GM13977 (cell line): ENCODE measurements at regions not wholly inside any gene's neighbourhood (a gene's known extent, or its start where the extent isn't known, plus 50 kb on each side); places are given as distances from the start of the nearest gene placed in this dataset.

Experiments used
- DNase-seq: peaks from one replicate; pipeline ENCODE4 v3.0.0; 2012; ENCODE audit warnings: low spot score
- in situ Hi-C: fragments of 300-500 bp; cut with MboI; formaldehyde crosslinking; loops from one replicate; pipeline ENCODE4 v1.12.0; 2022; ENCODE audit warnings: low sequenced_read_pairs, low pct_unique_long_range_greater_than_20kb, mixed read lengths, inconsistent platforms; ENCODE audit not compliant: unreplicated experiment
- TF ChIP-seq, protein P1 (sequence below): IDR thresholded peaks from 2 replicates; pipeline ENCODE4 v1.5.1; 2012; ENCODE audit warnings: mild to moderate bottlenecking, control low read depth; ENCODE audit not compliant: insufficient read depth; ENCODE audit errors: extremely low read depth, missing control alignments

GRCh38 chr1:184270556-184270955 is 116.3 kb upstream of the C1orf21 start:
- TF ChIP-seq, protein P1, sequence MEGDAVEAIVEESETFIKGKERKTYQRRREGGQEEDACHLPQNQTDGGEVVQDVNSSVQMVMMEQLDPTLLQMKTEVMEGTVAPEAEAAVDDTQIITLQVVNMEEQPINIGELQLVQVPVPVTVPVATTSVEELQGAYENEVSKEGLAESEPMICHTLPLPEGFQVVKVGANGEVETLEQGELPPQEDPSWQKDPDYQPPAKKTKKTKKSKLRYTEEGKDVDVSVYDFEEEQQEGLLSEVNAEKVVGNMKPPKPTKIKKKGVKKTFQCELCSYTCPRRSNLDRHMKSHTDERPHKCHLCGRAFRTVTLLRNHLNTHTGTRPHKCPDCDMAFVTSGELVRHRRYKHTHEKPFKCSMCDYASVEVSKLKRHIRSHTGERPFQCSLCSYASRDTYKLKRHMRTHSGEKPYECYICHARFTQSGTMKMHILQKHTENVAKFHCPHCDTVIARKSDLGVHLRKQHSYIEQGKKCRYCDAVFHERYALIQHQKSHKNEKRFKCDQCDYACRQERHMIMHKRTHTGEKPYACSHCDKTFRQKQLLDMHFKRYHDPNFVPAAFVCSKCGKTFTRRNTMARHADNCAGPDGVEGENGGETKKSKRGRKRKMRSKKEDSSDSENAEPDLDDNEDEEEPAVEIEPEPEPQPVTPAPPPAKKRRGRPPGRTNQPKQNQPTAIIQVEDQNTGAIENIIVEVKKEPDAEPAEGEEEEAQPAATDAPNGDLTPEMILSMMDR: no peak
- no peak for DNase-seq
- in situ Hi-C loops: no loop called here

- TF ChIP-seq, protein P1: no peak
- no peak for DNase-seq
Measured at GRCh38 chr1:184272175-184272866, 114.5 kb upstream of the C1orf21 start.

DNA sequence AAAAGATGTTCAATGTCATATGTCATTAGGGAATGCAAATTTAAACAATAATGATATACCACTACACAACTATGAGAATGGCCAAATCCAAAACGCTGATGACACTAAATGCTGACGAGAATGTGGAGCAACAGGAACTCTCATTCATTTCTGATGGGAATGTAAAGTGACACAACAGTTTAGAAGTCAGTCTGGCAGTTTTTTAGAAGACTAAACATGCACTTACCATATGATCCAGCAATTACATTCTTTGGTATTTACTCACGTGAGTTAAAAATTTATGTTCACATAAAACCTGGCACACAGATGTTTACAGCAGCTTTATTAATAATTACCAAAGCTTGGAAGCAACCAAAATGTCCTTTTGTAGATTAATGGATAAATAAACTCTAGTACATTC is 110.4 kb upstream of the C1orf21 start:
- DNase-seq: no peak
- in situ Hi-C loops: no loop called here
- TF ChIP-seq, protein P1: no peak

More at GRCh38 chr1:184272175-184272866, 114.5 kb upstream of the C1orf21 start:
- in situ Hi-C loops: no loop called here

GRCh38 chr1:184279911-184280458 is 106.8 kb upstream of the C1orf21 start:
- in situ Hi-C loops: no loop called here
- no peak for DNase-seq
- TF ChIP-seq, protein P1: no peak

- TF ChIP-seq, protein P1: no peak
- DNase-seq: no peak
- in situ Hi-C loops: no loop called here
Measured at GRCh38 chr1:184283999-184284398, 102.8 kb upstream of the C1orf21 start.

- DNase-seq: no peak
- TF ChIP-seq, protein P1: no peak
- in situ Hi-C loops: no loop called here
Measured at GRCh38 chr1:184284900-184285299, 101.9 kb upstream of the C1orf21 start.
